ENCODE measurements at regions not wholly inside any gene's neighbourhood (a gene's known extent, or its start where the extent isn't known, plus 50 kb on each side); places are given as distances from the start of the nearest gene placed in this dataset.

- no peak for TF ChIP-seq POLR2A (IDR thresholded peaks at IDR 0.05; ENCODE audit: low read depth, low read length)
- no peak for TF ChIP-seq PAX5 (IDR thresholded peaks at IDR 0.05; ENCODE audit: insufficient read depth, low read length, severe bottlenecking)
- TF ChIP-seq POLR2AphosphoS5 (IDR thresholded peaks at IDR 0.05; ENCODE audit: low read depth, low read length), result no peak
- TF ChIP-seq TAF1 (IDR thresholded peaks at IDR 0.05; ENCODE audit: low read depth, low read length), result no peak
- TF ChIP-seq SPI1 (IDR thresholded peaks at IDR 0.05; ENCODE audit: low read depth, low read length), result no peak
- no peak for TF ChIP-seq POU2F2 (IDR thresholded peaks at IDR 0.05; ENCODE audit: low read depth, low read length)
Observed at GRCh38 chr2:106736221-106736620, 149.7 kb downstream of the ST6GAL2 start.
